ENCODE measurements at regions not wholly inside any gene's neighbourhood (a gene's known extent, or its start where the extent isn't known, plus 50 kb on each side); places are given as distances from the start of the nearest gene placed in this dataset.
"Not testable (repeated sequence)": the region's sequence is repeated elsewhere in the genome, so short reads cannot be mapped to it uniquely, and the experiment has no call there.

DNA sequence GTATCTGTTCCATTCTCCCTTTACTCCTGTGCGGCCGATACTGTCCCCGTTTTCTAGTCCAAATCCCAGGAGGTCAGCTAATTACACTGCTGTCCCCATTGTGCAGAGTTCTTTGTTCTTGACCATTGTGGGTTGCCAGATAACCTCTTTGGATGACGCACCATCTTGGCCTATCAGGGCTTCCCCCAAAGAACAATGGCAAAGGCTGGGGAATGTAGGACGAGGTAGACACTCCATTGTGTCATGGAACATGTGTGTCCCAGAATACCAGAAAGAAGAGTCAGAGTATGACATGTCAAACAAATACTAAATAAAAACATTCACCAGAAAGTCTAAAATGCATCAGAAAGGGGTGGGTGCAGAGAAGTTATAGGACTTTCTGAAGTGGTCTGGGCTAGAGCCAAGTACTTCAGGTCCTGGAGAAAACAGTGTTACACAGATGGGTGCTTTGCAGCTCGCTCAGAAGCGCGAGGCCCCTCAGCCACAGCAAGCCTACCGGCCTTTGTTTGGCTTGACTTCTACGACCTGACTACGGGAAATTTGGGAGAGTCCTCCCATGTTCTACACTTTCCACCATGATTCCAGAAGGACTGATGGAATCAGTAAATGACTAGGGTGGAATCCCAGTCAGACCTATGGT, 83.2 kb upstream of the SSBP2 start:
- DNase-seq (ENCODE audit: low spot score in 2 of 2) (no peak), FAIRE-seq (no peak)

DNA sequence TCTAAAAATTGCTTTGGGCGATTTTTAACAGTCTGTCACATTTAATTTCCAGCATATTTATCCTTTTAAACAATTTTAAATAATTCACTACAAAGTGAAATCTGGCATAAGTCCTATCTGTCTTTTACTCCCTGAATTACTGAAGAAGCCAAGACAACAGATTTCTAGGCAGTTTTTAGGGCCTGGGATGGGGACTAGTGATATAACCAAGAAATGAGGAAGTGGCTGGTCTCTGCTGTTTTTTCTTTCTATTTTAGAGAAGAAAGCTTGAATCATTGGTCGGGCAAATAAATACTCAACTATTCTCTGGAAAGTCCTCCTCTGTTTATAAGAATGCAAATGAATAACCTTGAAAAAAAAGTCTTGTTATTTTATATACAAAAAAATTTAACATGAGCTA, 79.7 kb upstream of the SSBP2 start:
- FAIRE-seq: no peak

DNA sequence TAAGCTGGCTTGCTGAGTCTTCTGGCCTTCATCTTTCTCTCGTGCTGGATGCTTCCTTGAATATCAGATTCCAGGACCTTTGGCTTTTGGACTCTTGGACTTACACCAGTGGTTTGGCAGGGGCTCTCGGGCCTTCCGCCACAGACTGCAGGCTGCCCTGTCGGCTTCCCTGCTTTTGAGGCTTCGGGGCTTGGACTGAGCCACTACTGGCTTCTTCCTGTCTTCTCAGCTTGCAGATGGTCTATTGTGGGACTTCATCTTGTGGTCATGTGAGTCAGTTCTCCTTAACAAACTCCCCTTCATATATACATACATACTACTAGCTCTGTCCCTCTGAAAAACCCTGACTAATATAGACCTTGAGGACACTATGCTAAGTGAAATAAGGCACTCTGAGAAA, 78.3 kb upstream of the SSBP2 start:
- DNase-seq (ENCODE audit: low spot score in 2 of 2): no peak
- no peak for FAIRE-seq

More for the DNA sequence above, 79.7 kb upstream of the SSBP2 start:
- no peak for DNase-seq (ENCODE audit: low spot score in 2 of 2)

DNA sequence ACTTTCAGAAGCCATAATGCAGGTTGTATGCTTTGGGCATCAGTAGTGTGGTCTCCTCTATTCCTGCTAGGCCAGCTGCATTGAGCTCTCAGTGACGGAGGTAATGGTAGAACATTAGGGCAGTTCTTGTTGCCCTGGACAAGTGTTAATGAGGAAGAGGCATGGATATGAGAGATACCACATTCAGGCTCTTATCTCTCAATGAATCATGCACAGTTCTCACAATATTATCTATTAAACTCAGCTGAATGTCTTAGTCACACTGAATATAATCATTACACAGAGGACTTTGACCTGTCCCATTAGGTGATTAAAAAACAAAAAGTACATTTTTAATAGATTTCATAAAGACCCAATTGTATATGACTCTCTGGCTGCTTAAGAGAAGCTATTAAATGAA, 76.6 kb upstream of the SSBP2 start:
- FAIRE-seq (no peak), DNase-seq (ENCODE audit: low spot score in 2 of 2) (no peak)

- DNase-seq (ENCODE audit: low spot score in 2 of 2): no peak
- FAIRE-seq: no peak
Observed at GRCh38 chr5:81826128-81826527, 75.2 kb upstream of the SSBP2 start.

GRCh38 chr5:81825237-81825636, 74.3 kb upstream of the SSBP2 start:
- DNase-seq (ENCODE audit: low spot score in 2 of 2) (no peak), FAIRE-seq (no peak)

DNA sequence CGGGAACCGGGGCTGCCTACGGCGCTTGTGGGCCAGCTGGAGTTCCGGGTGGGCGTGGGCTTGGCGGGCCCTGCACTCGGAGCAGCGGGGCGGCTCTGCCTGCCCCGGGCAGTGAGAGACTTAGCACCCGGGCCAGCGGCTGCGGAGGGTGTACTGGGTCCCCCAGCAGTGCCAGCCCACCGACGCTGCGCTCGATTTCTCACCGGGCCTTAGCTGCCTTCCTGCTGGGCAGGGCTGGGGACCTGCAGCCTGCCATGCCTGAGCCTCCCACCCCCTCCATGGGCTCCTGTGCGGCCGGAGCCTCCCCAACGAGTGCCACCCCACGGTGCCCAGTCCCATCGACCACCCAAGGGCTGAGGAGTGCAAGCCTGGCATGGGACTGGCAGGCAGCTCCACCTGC, 72.8 kb upstream of the SSBP2 start:
- not testable (repeated sequence) for FAIRE-seq; DNase-seq (ENCODE audit: low spot score in 2 of 2)

DNA sequence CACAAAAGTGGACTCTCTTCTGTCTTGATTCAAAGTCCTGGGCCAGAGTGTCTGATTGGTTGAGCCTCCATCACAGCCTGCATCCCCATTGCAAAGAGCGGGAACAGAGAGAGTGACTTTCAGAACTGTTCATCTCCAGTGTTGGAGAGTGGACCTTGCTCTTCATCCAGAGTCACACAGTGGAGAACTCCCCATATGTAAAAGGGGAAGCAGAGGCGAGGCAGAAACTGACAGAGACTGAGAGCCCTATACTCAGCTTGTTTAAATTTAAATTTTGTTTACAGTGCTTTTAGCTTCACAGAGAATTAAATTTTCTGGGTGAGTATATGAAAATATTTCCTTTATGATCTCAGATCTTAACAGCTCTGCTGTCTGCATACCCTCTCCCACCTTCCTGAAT, 70.0 kb upstream of the SSBP2 start:
- DNase-seq (ENCODE audit: low spot score in 2 of 2) (no peak), FAIRE-seq (no peak)

GRCh38 chr5:81820318-81820636, 69.4 kb upstream of the SSBP2 start:
- no peak for FAIRE-seq

GRCh38 chr5:81819556-81820317, 68.8 kb upstream of the SSBP2 start:
- DNase-seq (ENCODE audit: low spot score in 2 of 2): no peak
- FAIRE-seq: no peak

More at GRCh38 chr5:81820318-81820636, 69.4 kb upstream of the SSBP2 start:
- no peak for DNase-seq (ENCODE audit: low spot score in 2 of 2)

GRCh38 chr5:81817980-81818379, 67.1 kb upstream of the SSBP2 start:
- no peak for FAIRE-seq

GRCh38 chr5:81817086-81817485, 66.2 kb upstream of the SSBP2 start:
- FAIRE-seq (no peak), DNase-seq (ENCODE audit: low spot score in 2 of 2) (no peak)

More at GRCh38 chr5:81817980-81818379, 67.1 kb upstream of the SSBP2 start:
- no peak for DNase-seq (ENCODE audit: low spot score in 2 of 2)

- no peak for DNase-seq (ENCODE audit: low spot score in 2 of 2)
- no peak for FAIRE-seq
Observed at GRCh38 chr5:81815321-81815720, 64.4 kb upstream of the SSBP2 start.

GRCh38 chr5:81808106-81808505, 57.2 kb upstream of the SSBP2 start:
- DNase-seq (ENCODE audit: low spot score in 2 of 2): no peak
- no peak for FAIRE-seq

- FAIRE-seq (no peak), DNase-seq (ENCODE audit: low spot score in 2 of 2) (no peak)
Observed at GRCh38 chr5:81805086-81805485, 54.2 kb upstream of the SSBP2 start.

GRCh38 chr5:81803812-81804211, 52.9 kb upstream of the SSBP2 start:
- DNase-seq (ENCODE audit: low spot score in 2 of 2) (no peak), FAIRE-seq (no peak)

DNA sequence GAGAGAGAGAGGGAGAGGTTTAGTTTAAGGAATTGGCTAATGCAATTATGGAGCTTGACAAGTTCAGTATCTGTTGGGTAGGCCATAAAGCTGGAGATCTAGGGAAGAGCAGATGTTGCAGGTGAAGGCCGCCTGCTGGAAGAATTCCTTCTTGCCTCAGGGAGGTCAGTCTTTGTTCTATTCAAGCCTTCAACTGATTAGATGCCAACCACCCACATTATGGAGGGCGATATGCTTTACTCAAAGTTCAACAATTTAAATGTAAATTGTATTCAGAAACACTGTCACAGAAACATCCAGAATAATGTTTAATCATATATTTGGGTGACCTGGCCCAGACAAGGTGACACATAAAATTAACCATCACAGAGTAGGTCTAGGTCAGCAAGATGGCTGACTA, 51.7 kb upstream of the SSBP2 start:
- DNase-seq (ENCODE audit: low spot score in 2 of 2) (no peak), FAIRE-seq (no peak)

- DNase-seq (ENCODE audit: low spot score in 2 of 2) (no peak), FAIRE-seq (no peak)
Observed at GRCh38 chr5:81802020-81802419, 51.1 kb upstream of the SSBP2 start.

GRCh38 chr5:81800797-81801196, 49.9 kb upstream of the SSBP2 start:
- FAIRE-seq (no peak), DNase-seq (ENCODE audit: low spot score in 2 of 2) (no peak)

Measured in frontal cortex (tissue), 3 donors.